Stimulated activated CD4-positive, alpha-beta T cell treated with anti-CD3 and anti-CD28 coated beads, Interleukin-2, amount 100 ng/mL, for 24 hours (primary cell): ENCODE measurements at regions not wholly inside any gene's neighbourhood (a gene's known extent, or its start where the extent isn't known, plus 50 kb on each side); places are given as distances from the start of the nearest gene placed in this dataset.

Experiments
- DNase-seq, 2 donors: peaks; one replicate each; pipeline ENCODE4 v3.0.0-alpha.2; 2020

DNA sequence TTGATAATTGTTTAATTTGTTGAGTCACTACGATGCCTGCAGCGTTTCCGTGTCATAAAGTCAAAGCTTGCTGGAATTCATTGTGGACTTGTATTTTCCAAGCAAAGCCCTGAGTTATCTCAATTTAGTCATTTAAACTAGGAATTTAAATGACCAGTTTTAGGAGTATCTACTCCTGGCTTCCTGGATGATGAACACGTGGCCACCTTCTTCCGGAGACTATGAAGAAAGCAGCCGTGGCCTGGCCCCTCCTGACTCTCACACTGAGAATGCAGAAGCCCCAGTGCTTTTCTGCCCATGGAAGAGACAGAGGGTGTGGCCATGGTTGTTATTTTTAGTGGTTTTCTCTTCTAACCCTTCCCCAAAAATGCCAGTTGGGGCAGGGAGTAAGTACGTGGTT lies 250.7 kb upstream of the GATB start:
- no peak for DNase-seq

DNA sequence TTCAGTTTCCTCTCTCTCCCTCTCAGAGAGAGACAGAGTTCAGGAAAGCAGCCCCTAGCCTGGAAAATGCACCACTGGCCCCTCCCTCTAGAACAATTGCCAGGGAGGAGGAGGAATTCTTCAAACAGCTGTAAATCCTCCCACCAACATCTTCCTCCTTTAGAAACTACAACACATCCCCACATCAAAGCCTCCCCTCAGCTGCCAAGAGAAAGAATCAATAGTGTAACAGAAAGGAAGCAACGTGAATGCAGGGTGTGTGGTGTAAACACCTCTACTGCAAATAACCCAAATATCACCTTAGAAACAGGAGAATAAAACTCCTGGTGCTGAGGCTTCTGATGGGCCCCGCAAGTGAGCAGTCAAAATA lies 249.9 kb upstream of the GATB start:
- DNase-seq = no peak

- DNase-seq = no peak
Measured at GRCh38 chr4:152009983-152010709, 249.3 kb upstream of the GATB start.

DNA sequence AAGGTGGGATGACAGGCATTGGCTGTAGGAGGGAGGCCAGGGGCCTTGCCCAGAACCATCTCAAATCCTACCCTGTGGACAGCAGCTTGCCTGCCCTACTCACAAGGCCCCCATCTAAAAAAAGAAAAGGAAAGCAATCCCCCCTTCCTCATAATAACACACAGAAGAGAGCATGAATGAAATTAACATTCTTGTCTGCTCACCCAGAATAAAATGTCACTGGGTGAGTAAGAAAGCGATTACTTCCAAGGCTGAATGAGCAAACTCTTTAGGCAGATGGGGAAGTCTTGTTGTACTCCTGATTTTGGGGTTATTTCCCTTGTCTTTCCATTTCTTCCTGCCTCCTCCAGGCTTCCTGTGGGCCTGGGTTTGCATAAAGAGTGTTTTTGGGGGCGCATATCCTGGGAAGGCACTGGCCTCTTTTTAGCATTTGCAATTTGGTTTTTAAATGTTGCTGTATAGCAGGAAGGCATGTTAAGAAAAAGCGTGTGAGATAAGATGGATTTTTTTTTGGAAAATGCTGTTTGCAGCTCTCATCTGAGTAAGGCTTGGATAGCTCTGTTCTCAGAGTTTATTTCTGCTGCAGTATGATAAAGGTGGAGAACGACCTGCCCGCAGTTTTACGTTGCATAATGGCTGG lies 248.3 kb upstream of the GATB start:
- no peak for DNase-seq

DNA sequence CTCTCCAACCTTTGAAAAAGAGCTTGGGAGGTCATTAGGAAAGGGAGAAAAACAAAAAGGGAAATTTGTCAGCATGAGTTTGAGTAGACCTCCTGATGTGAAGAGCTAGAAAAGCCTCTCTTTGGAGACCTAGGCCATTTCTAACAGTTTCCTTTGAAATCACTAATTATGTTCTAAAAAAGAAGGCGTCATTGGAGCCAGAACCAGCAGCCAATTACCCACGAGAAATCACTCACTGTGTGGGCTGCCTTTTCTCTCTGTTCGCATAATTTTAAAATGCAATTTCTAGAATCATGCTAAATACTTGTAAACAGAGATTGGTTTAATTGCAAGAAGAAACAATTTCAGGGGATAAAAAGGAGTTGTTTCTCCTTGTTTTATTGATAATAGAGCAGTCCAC lies 246.3 kb upstream of the GATB start:
- no peak for DNase-seq

- no peak for DNase-seq
Measured at GRCh38 chr4:152004801-152005200, 244.0 kb upstream of the GATB start.

DNA sequence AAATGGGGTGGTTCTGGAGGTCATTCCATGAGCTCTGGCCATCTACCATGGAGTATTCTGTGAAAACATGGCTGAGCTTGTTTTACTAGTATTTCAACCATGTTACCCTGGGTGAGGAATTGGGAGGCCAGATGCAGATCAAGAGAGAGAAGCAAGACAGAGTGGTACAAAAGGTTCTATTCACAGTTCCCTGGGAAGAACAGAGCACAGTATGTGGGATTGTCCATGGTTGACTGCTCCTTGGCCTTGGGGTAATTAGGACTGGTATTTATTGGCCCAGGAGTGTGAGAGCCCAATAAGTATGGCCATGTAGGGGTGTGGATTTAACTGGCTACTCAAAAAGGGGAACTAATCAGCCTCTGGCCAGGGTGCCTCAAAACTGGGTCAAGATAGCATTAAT lies 239.7 kb upstream of the GATB start:
- DNase-seq = no peak

DNA sequence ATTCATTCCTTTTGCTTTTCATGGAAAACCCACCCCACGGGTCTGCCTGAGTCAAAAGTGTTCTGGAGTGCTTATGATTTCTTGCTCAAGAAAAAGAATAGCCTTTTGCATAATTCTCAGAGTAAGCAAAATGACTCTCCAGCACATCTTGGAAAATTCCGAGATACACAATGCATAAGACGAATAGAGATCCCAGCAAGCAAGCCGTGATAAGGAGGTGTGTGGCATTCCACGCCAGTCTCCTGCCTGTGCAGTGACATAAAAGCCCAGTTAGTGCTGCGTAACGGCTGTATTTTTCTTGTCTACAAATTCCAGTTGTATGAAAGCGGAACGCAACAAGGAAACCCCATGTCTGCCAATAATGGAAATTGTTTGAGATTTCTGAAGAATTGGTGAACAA lies 237.9 kb upstream of the GATB start:
- no peak for DNase-seq

- DNase-seq = no peak
Measured at GRCh38 chr4:151997461-151997860, 236.7 kb upstream of the GATB start.

DNA sequence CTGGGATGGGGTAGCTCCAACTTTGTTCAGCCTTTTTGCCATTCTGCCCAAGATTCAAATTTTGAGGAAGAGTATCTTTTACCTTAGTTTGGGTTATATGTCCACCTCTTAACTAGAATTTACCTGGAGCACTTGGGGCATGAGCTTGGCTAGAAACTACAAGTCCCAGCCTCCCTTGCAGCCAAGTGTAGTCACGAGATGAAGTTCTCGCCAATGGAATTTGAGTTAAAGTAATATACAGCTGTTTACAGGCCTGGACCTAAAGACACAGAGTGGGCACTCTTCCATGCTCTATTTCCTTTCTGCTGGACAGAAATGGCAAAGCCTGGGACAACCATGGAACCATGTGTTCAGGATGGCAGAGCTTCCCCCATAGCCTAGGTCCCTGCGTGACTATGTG lies 233.6 kb upstream of the GATB start:
- DNase-seq = no peak

GRCh38 chr4:151993521-151993920 lies 232.7 kb upstream of the GATB start:
- DNase-seq = no peak

DNA sequence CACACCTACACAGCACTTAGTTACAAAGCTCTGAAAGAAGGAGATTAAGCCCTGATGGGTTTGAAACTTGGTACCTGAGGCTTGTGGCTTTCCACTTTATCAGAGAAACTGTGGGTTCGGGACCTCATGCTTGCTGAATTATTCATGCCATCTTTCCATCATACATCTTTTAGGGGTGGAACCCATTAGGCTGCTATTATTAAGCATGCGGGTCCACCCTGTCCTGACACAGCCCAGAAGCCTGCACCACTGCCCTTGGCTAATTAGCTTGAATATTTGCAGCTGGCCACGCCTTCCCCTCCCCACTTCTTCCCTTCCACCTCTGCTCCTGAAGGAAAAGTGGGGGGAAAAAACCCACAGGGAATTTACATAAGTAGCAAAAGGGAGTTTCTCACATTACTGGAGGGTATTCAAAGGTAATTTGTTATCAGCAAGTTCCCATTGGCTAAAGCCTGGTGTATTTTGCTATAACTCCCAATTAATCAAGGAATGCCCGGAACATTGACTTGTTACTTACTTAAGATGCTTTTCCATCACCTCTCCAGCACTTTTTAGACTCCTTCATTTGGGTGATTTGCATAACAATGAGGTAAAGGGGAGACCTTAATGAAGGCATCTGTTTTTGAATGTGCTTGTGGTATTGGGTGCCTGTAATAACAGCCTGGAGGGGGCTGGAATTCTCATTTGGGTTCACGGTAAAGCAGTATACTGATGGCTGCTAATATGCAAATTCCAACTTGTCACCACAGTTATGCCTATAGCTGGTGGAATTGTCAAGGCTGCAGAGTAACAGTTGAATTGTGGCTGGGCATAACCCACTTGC lies 231.7 kb upstream of the GATB start:
- no peak for DNase-seq

GRCh38 chr4:151991884-151992167 lies 231.0 kb upstream of the GATB start:
- no peak for DNase-seq

DNA sequence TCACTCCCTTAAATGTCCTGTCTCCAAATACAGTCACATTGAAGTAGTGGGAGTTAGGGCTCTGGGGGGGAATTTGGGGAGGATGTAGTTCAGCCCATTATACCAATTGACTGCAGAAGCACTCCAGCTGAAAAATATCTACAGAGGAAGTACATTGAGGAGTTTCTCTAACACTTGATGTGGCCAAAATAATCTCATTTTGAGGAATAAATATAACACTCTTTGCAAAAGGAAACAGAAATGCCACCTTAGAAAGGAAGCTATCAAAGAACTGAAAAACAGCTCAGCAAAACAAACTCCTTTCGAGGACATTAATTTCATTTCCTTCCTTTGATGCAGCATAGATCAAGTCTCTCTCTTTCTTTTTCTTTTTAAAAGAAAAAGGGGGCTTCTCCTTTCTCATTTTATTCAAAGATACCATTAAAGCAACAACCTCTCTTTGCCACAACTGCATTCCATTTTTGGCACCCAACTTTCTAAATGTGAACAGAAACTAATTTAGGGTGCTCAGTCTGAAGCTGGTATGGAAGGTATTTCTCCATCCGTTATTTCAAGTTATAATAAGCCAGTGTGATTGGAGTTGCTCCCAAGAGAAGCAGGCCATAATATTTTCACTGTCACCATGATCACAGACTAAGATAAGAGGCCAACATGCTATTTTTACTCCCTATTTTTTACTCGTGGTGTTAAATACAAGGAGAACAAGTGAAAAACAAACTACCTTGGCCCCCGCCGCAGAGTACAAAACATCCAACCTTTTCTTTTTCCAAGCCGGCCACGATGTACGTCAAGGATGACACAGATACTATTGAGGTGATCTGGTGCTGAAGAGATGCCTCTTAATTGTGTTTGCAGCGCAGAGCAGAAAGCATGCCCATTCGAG lies 230.4 kb upstream of the GATB start:
- no peak for DNase-seq

- no peak for DNase-seq
Measured at GRCh38 chr4:151990201-151990600, 229.4 kb upstream of the GATB start.

- DNase-seq = no peak
Measured at GRCh38 chr4:151988591-151988990, 227.8 kb upstream of the GATB start.

GRCh38 chr4:151987606-151988005 lies 226.8 kb upstream of the GATB start:
- no peak for DNase-seq

DNA sequence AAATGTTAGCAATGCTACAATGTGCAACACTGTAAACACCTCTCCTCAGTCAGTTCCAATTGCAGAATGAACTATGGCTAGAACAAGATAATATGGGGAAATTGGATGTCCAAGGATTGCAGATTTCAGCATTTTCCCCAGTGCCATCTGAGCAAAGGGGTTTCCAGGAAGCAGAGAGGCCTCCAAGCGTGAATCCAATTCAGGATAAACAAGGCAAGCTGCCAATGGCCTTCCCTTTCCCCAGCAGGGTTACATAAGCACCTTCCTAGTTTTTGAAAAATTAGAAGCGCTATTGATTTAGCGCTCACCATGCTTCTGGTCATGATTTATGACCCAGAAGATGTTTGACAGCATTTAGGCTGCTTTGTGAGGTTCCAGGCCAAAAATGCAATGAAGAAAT lies 223.0 kb upstream of the GATB start:
- DNase-seq = no peak

DNA sequence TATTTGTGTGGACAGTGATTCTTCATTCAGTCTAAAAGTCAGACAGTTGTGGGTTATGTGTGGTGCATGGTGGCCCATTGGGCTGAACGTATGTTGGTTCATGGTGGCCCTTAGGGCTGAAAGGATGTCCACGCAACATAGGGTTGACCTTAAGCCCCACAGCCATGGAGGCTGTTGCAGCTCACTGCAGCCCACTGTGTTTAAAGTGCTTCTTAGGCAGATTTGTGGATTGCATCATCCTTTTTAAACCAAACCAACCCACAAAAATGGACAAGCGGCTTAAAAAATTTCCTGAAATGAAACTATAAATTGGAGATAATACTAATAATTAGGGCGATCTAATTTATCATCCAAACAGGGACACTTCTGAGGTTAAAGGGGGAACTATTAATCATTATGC lies 219.0 kb upstream of the GATB start:
- no peak for DNase-seq

DNA sequence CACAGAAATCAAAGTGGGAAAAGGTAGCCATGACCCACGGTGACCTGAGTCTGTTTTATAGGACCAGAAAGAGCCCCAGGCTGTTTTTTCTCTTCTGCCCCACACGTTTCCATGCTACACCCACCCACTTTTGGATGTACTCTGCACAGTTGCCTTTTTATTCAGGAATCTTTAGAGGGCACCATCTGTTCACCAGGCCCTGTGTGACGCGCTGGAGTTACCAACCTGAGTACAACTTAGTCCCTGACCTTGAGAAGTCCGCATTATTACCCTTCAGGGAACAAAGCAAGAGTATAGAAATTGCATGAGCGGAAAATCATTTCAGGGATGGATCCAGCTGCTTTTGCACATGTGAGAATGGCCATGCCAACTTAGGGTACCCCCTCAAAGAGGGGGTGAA lies 207.8 kb upstream of the GATB start:
- no peak for DNase-seq

GRCh38 chr4:151967074-151967473 lies 206.3 kb upstream of the GATB start:
- no peak for DNase-seq

GRCh38 chr4:151962138-151962823 lies 201.5 kb upstream of the GATB start:
- DNase-seq = no peak

- no peak for DNase-seq
Measured at GRCh38 chr4:151961456-151961855, 200.6 kb upstream of the GATB start.
